ENCODE measurements at regions not wholly inside any gene's neighbourhood (a gene's known extent, or its start where the extent isn't known, plus 50 kb on each side); places are given as distances from the start of the nearest gene placed in this dataset.
"Not testable (repeated sequence)": the region's sequence is repeated elsewhere in the genome, so short reads cannot be mapped to it uniquely, and the experiment has no call there.

DNA sequence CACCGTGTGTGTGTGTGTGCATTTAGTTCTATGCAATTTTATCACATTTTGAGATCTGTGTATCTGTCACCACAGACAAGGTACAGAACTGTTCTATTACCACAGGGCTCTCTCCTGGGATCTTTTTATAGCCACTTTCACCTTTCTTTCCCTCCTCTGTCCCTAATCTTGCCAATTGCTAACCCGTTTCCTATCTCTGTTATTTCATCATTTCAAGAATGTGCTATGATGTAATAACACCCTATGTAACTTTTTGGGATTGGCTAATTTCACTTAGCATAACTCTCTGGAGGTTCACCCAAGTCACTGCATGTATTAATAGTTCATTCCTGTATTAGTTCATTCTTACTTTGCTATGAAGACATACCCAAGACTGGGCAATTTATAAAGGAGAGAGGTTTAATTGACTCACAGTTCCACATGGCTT lies 657.7 kb downstream of the QKI start:
- DNase-seq (ENCODE audit: low spot score): no peak

GRCh38 chr6:164069350-164069990 lies 655.0 kb downstream of the QKI start:
- no peak for DNase-seq (ENCODE audit: low spot score)

DNA sequence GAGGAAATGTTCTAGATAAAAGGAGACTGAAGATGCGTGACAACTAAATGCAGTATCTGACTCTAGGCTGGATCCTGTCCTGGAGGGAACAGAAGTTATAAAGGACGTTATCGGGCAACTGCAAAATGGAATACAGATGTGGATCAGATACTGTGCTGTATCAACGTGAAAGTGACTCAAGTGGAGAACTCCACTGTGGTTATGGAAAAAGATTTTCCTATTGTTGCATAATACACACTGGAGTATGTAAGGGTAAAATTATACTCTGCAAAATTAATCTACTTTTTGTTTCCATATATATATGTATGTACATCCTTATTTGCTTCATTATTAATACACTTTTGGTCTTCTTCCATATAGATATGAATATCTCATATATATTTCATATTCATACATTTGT lies 654.0 kb downstream of the QKI start:
- DNase-seq (ENCODE audit: low spot score): no peak

- DNase-seq (ENCODE audit: low spot score): no peak
Observed at GRCh38 chr6:164066766-164067165, 652.2 kb downstream of the QKI start.

DNA sequence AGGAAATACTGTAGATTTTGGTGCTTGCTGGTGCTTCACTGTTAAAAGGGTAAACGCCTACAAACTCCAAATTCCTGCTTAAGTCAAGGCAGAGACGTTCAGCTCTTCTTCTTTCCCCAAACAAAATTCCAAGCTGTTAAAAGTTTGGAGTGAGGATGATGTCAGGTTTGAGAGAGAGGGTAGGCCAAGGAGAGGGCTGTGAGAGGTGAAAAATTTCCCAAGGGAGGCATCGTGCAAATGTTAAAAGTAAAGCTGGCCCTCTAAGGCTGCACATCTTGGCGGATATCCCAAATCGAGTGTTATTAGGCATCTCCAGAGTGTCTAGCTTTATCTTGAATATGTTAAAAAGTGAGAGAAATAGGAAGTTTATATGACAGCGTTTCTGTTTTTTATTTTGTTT lies 651.8 kb downstream of the QKI start:
- DNase-seq (ENCODE audit: low spot score): no peak

DNA sequence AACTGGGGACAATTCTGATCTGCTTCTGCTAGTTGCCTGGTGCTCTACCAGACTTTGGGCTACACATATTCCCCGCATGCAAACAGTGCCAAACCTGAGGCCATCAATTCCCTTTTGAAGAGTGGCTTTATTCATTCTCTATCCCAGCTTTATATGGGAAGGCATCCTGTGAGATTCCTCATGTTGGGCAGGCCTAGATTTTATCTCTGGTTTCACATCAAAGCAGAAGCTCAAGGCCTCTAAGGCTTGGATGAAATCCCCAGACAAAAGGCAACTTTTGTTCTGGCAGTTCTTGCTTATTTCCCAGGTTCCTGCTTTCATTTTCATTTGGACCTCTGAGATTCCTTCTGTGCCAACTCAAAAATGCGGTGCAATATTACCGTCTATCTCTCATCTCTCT lies 648.8 kb downstream of the QKI start:
- DNase-seq (ENCODE audit: low spot score): no peak

- no peak for DNase-seq (ENCODE audit: low spot score)
Observed at GRCh38 chr6:164062872-164063271, 648.4 kb downstream of the QKI start.

DNA sequence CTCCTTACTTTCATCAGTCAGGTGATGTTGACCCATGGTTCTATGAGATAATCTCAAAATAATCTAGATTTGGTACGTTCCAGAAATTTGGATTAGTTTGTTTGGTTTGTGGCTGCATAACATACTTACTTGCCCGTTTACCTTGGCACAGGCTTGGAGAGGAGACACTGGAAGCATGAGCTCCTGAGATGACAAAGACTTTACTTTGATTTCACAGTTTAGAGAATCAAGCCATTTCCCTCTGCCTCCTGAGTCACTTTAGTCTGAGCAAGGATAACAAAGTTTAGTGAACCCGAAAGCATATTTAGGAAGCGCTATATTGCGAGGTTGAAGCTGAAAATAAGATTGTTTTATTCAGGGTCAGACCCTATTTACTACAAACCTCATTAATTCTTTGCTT lies 643.4 kb downstream of the QKI start:
- no peak for DNase-seq (ENCODE audit: low spot score)

- no peak for DNase-seq (ENCODE audit: low spot score)
Observed at GRCh38 chr6:164051427-164051826, 636.9 kb downstream of the QKI start.

GRCh38 chr6:164049517-164049988 lies 635.0 kb downstream of the QKI start:
- no peak for DNase-seq (ENCODE audit: low spot score)

DNA sequence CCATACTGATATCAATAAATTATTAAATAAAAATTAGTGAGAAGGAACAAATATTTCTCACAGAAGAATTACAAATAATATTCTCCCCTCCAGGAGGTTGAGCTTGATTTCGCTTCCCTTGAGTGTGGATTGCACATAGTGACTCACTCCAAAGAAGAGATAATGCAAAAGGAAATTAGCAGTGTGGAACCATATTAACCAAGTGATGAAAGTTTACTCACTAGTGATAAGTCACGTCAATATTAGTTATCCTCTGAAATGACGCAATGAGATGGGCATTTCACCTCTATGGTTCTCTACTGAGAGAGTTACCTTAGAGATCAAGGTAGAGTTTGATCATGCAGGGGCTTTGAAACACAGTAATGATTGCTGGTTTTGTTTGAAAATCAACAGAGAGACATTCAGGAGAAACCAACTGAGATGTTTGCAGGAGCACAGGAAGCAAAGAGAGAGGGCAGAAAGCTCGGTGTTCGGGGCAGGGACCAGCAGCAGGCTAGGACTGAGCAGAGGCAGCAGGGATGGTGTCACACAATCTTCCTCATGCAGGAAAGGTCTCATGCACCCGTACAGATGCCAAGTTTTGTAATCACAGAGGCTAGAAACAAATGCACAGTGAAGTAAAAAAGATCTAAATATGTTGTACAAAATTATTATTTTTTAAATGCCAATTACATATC lies 634.5 kb downstream of the QKI start:
- peak; percentile 0 for DNase-seq (ENCODE audit: low spot score)

- DNase-seq (ENCODE audit: low spot score): no peak
Observed at GRCh38 chr6:164045082-164045481, 630.6 kb downstream of the QKI start.

DNA sequence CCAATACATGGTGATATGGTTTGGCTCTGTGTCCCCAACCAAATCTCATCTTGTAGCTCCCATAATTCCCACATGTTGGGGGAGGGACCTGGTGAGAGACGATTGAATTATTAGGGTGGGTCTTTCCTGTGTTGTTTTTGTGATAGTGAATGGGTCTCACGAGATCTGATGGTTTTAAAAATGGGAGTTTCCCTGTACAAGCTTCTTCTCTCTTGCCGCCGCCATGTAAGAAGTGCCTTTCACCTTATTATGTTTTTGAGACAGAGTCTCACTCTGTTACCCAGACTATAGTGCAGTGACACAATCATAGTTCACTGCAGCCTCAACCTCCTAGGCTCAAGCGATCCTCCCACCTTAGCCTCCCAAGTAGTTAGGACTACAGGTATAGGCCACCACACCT lies 629.1 kb downstream of the QKI start:
- DNase-seq (ENCODE audit: low spot score): not testable (repeated sequence)

DNA sequence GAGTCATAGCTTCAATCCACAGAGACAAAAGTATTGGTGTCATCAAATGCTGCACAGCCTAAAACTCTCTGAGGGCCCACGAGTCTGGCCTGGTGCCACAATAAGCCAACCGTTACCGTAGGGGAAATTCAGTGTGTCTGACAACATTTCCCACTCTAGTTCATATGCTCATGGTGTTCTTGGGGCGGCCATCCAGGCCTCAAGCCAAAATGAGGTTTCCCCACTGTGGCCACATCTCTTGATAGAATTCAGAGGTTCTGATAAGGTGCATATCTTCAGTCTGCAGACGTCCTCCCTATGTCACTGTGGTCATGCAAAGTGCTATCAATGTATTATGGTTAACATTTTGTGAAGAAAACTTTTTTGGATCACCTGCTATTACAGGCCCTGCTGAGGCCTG lies 627.7 kb downstream of the QKI start:
- no peak for DNase-seq (ENCODE audit: low spot score)

- no peak for DNase-seq (ENCODE audit: low spot score)
Observed at GRCh38 chr6:164040994-164041393, 626.5 kb downstream of the QKI start.

GRCh38 chr6:164039954-164040375 lies 625.4 kb downstream of the QKI start:
- DNase-seq (ENCODE audit: low spot score): no peak

DNA sequence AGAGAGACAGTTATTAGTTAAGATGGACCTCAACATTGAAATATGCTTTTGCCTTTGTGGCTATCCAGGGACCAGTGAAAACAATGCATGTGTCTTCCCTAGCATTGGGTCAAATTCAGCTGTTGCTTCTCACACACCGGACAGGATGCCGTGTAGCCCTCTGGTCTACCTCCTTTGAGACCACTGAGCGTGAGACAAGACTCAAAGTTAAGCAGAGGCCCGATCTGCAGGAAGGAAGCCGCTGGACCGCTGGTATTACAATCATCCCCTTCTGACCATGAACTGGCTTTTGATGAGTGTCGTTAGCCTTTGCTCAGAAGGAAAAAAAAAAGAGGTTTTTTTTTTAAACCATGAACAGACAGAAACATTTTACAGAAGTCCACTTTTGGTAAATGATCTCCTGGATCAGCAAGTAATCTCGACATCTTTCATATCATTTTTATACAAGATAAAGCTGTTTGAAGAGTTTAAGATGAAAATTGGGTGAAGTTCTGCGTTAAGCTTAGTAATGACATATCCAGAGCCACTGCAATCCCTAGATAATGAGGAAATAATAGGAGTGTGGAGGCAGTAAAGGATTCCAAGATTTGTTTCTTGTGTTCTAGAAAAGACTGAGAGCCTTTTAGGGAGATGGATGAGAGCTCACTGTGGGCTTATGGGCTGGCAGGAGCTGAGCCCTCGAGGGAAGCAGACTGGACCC lies 622.8 kb downstream of the QKI start:
- no peak for DNase-seq (ENCODE audit: low spot score)

- no peak for DNase-seq (ENCODE audit: low spot score)
Observed at GRCh38 chr6:164035900-164036485, 621.5 kb downstream of the QKI start.

DNA sequence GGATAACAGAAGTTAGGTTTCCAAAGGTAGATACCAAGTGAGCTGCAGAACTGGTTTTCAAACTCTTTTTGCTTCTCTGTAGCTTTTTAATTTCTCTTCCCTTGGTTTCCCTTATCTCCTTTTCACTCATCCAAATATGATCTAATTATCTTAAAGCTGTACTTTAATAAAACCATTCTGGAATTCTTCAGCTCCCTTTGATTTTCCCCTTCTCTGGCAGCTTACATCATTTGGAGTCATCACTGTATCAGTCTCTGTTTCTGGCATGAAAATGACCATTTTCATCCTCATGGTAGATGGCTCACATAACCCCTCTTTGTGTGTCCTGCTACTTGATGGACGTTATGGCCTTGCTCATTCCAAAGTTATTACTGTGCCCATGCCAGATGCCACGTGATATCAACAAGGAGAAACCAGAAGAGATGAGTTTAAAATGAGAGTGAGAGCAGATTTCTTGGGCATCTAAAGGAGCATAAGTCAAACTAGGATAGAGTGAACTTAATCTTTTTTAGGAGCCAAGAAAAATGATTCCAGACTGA lies 620.2 kb downstream of the QKI start:
- DNase-seq (ENCODE audit: low spot score): no peak

DNA sequence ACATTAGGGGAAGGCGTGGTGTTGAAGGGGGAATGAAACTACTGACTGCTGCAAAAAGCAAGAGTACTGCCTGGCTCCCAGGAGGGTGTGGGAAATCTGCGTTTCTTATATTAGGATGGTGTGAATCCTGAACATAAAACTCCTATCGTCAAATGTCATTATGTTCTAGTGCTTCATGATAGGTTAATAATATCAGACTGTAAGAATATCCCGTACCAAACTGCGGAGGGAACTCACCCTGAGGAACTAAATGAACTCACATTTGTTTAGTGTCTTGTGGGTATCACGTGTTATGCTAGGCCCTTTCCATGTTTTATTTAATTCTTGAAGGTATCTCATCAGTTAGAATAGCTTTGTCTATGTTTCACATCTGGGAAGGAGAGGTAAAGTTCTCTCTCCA lies 610.7 kb downstream of the QKI start:
- no peak for DNase-seq (ENCODE audit: low spot score)

- DNase-seq (ENCODE audit: low spot score): no peak
Observed at GRCh38 chr6:164023535-164023934, 609.0 kb downstream of the QKI start.

- DNase-seq (ENCODE audit: low spot score): no peak
Observed at GRCh38 chr6:164022632-164023031, 608.1 kb downstream of the QKI start.

All from RKO (cell line).